Endothelial cell of umbilical vein (primary cell): ENCODE measurements at regions not wholly inside any gene's neighbourhood (a gene's known extent, or its start where the extent isn't known, plus 50 kb on each side); places are given as distances from the start of the nearest gene placed in this dataset.

Experiments used
- BruUV-seq: library from RNA; stranded (reverse); fragments of 400-500 nt; replicated peaks from 2 replicates; lab custom pipeline; 2021; lab: Mats Ljungman, UMichigan
- CTCF ChIA-PET: fragments of 300-600, 350-600 bp; sonication (Branson Sonifier 250); formaldehyde crosslinking; loops from one replicate; lab custom pipeline; 2021; ENCODE audit warnings: antibody characterized with exemption, inconsistent platforms; lab: Charles Lee
- POLR2A ChIA-PET: fragments of 300-600, 350-600 bp; sonication (Branson Sonifier 250); formaldehyde crosslinking; loops from one replicate; lab custom pipeline; 2021; ENCODE audit warnings: antibody characterized with exemption, inconsistent platforms; lab: Charles Lee
- DNase-seq: peaks from one replicate; pipeline ENCODE4 v3.0.0-alpha.2; 2011; ENCODE audit warnings: low read depth, low spot score
- FAIRE-seq: peaks from 2 replicates; lab custom pipeline; 2011; peaks lifted over from hg19 to GRCh38; lab: Jason Lieb, UNC
- H2AFZ ChIP-seq: 2 replicates; pipeline ENCODE4 v1.6.0; 2012; ENCODE audit warnings: low read depth, low read length, control low read depth, inconsistent platforms
- H3K27ac ChIP-seq: 2 replicates; pipeline ENCODE4 v1.5.1; 2011; ENCODE audit warnings: low read depth, mild to moderate bottlenecking, control low read depth, low read length, moderate library complexity; ENCODE audit not compliant: insufficient read depth
- H3K27me3 ChIP-seq, 2 experiments: 2 replicates each; pipeline versions ENCODE4 v1.6.0 to v1.6.1; 2011; ENCODE audit warnings: low read length in 2 of 2, mixed read lengths in 1 of 2; ENCODE audit not compliant: control insufficient read depth in 2 of 2, insufficient read depth in 2 of 2
- H3K36me3 ChIP-seq, 2 experiments: 2 replicates in 1 of 2; 3 replicates in 1 of 2; pipeline ENCODE4 v1.5.1; 2011; ENCODE audit warnings: low read length in 2 of 2, mild to moderate bottlenecking in 1 of 2, moderate library complexity in 1 of 2; ENCODE audit not compliant: control insufficient read depth in 2 of 2, insufficient read depth in 2 of 2; ENCODE audit errors: extremely low read depth in 1 of 2
- H3K4me1 ChIP-seq: 3 replicates; pipeline ENCODE4 v1.5.1; 2011; ENCODE audit warnings: mild to moderate bottlenecking, low read length; ENCODE audit not compliant: control insufficient read depth, insufficient read depth; ENCODE audit errors: extremely low read depth
- H3K4me2 ChIP-seq: 2 replicates; pipeline ENCODE4 v1.6.1; 2011; ENCODE audit warnings: low read length, control low read depth, mixed read lengths; ENCODE audit not compliant: insufficient read depth
- H3K4me3 ChIP-seq, 3 experiments: fragments of 200-600 bp in 1 of 3; sonication (generic), shearing (Covaris generic) in 1 of 3; replicated peaks in 1 of 3; 2 replicates each; pipeline ENCODE4 v1.5.1; 2011 to 2016; ENCODE audit warnings: control low read depth in 3 of 3, low read length in 3 of 3, mild to moderate bottlenecking in 2 of 3, inconsistent platforms in 1 of 3, low read depth in 1 of 3, moderate library complexity in 1 of 3; ENCODE audit not compliant: insufficient read depth in 1 of 3
- H3K79me2 ChIP-seq: 2 replicates; pipeline ENCODE4 v1.6.0; 2012; ENCODE audit warnings: low read length, inconsistent platforms; ENCODE audit not compliant: control insufficient read depth, insufficient read depth
- H3K9ac ChIP-seq: replicated peaks from 2 replicates; pipeline ENCODE3; 2011; ENCODE audit warnings: low read length, control low read depth; ENCODE audit not compliant: insufficient read depth; ENCODE audit errors: extremely low read depth
- H3K9me1 ChIP-seq: replicated peaks from 3 replicates; pipeline ENCODE4 v1.6.0; 2011; ENCODE audit warnings: mild to moderate bottlenecking, low read length; ENCODE audit not compliant: control insufficient read depth, insufficient read depth; ENCODE audit errors: extremely low read depth
- H3K9me3 ChIP-seq: replicated peaks from 2 replicates; pipeline ENCODE4 v1.5.1; 2012; ENCODE audit warnings: low read length, inconsistent platforms; ENCODE audit not compliant: control insufficient read depth, insufficient read depth
- H4K20me1 ChIP-seq: replicated peaks from 2 replicates; pipeline ENCODE3; 2011; ENCODE audit warnings: mild to moderate bottlenecking, low read length; ENCODE audit not compliant: control insufficient read depth, insufficient read depth; ENCODE audit errors: extremely low read depth
- EZH2 ChIP-seq: IDR thresholded peaks from 2 replicates; pipeline ENCODE4 v1.6.1; 2012; ENCODE audit warnings: borderline replicate concordance, low read depth, mild to moderate bottlenecking, moderate library complexity, low read length, inconsistent platforms; ENCODE audit not compliant: severe bottlenecking
- FOS ChIP-seq: IDR thresholded peaks from 2 replicates; pipeline ENCODE4 v1.6.1; 2011; ENCODE audit warnings: mild to moderate bottlenecking, low read length, moderate library complexity, borderline replicate concordance; ENCODE audit not compliant: insufficient read depth
- GATA2 ChIP-seq: IDR thresholded peaks from 2 replicates; pipeline ENCODE4 v1.7.0; 2011; ENCODE audit warnings: low read depth, mild to moderate bottlenecking, moderate library complexity, mixed read lengths, low read length; ENCODE audit not compliant: insufficient read length, insufficient read depth
- JUN ChIP-seq: IDR thresholded peaks from 2 replicates; pipeline ENCODE4 v1.6.1; 2011; ENCODE audit warnings: borderline replicate concordance, low read depth; ENCODE audit not compliant: insufficient read length, insufficient read depth
- MAX ChIP-seq: IDR thresholded peaks from 2 replicates; pipeline ENCODE4 v1.6.1; 2011; ENCODE audit not compliant: insufficient read depth, insufficient read length
- MYC ChIP-seq: IDR thresholded peaks from one replicate; pipeline ENCODE4 v1.6.1; 2011; ENCODE audit warnings: mild to moderate bottlenecking, low read depth, low read length
- POLR2A ChIP-seq: IDR thresholded peaks from 2 replicates; pipeline ENCODE4 v1.6.1; 2012; ENCODE audit warnings: low read depth, mild to moderate bottlenecking, control low read depth, low read length
- POLR2AphosphoS5 ChIP-seq: IDR thresholded peaks from 2 replicates; pipeline ENCODE4 v1.6.1; 2012; ENCODE audit warnings: low read depth, mild to moderate bottlenecking, control low read depth, low read length, moderate library complexity; ENCODE audit not compliant: insufficient read depth
- dilution Hi-C: fragments of 300-500 bp; cut with MboI; formaldehyde crosslinking; loops from one replicate; pipeline ENCODE4 v1.15.0; 2019; ENCODE audit warnings: low sequenced_read_pairs; ENCODE audit not compliant: extremely low pct_ligation_motif_present
- intact Hi-C: fragments of 100-400 bp; cut with micrococcal nuclease; formaldehyde crosslinking; loops from one replicate; pipeline ENCODE4 v1.10.0; 2022

DNA sequence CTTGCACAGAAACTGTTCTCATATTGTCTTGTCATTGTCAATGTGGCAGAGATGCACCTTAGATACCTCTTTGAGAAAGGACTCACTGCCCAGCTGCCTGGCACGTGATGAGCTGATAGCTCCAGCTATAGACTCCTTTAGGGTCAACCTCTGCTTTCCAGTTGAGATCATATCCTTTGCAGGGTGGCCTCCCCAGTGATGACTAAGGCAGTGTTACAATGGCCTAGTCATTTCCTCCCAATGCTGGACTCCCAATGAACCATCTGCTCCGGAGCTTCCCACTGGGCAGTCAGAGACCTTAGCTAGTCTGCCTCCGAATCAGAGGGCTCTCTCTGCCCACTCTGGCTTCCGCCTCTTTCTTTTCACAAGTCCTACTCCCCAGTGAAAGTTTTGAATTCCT lies 79.5 kb downstream of the CHRD start:
- peak overlapping the region; percentile 38 for H2AFZ ChIP-seq
- H3K9me3 ChIP-seq, result no peaks in the 10 kb centered on the region
- ChIA-PET POLR2A (interaction anchor here (1.1 to 1.2 kb wide), 2 partner anchors 11 to 14 kb away, joined by 4 to 6 read pairs; no protein-coding TSS in a partner anchor), CTCF (interaction anchor here (0.8 to 1.4 kb wide), 6 partner anchors 9 to 87 kb away, joined by 3 to 11 read pairs (median 6); no protein-coding TSS in a partner anchor)
- no peaks in the 10 kb centered on the region for H3K79me2 ChIP-seq
- H3K27ac ChIP-seq, result peak overlapping the region; percentile 98
- no peaks in the 10 kb centered on the region for H4K20me1 ChIP-seq
- no peaks in the 10 kb centered on the region for H3K27me3 ChIP-seq
- DNase-seq (peak; percentile 95), FAIRE-seq (peak; percentile 100)
- peak overlapping the region; percentile 62 for H3K9ac ChIP-seq
- no peaks in the 10 kb centered on the region for H3K9me1 ChIP-seq
- H3K4me3 ChIP-seq, result no peak overlapping the region
- no peaks in the 10 kb centered on the region for H3K36me3 ChIP-seq
- H3K4me2 ChIP-seq, result peak overlapping the region; percentile 66
- dilution Hi-C loops, result no loop called here
- TF ChIP-seq GATA2 (peak; percentile 88), POLR2A (peak; percentile 53), JUN (peak; percentile 97), MAX (peak; percentile 36), MYC (no peak), POLR2AphosphoS5 (peak; percentile 88), EZH2 (no peak), FOS (peak; percentile 97)
- peaks cover 16% of the 10 kb centered on the region for H3K4me1 ChIP-seq
- BruUV-seq, result no TSS peak
- intact Hi-C loops, result loop anchor here (1.0 kb wide), 1 partner anchor 10 kb away; no protein-coding TSS in a partner anchor

GRCh38 chr3:184460276-184460675 lies 80.4 kb downstream of the CHRD start:
- peak overlapping the region; percentile 98 for H3K27ac ChIP-seq
- no peaks in the 10 kb centered on the region for H3K9me1 ChIP-seq
- H4K20me1 ChIP-seq, result no peaks in the 10 kb centered on the region
- H3K27me3 ChIP-seq, result no peaks in the 10 kb centered on the region
- H3K4me2 ChIP-seq, result no peak overlapping the region
- no peaks in the 10 kb centered on the region for H3K9me3 ChIP-seq
- peaks cover 16% of the 10 kb centered on the region for H3K4me1 ChIP-seq
- no peaks in the 10 kb centered on the region for H3K79me2 ChIP-seq
- ChIA-PET CTCF (interaction anchor here (1.4 to 1.7 kb wide), 3 partner anchors 43 to 89 kb away, joined by 6 to 11 read pairs (median 8); no protein-coding TSS in a partner anchor), POLR2A (no interaction called here)
- no peak overlapping the region for H3K9ac ChIP-seq
- no peak for TF ChIP-seq GATA2
- no peak for TF ChIP-seq FOS
- TF ChIP-seq POLR2AphosphoS5, result no peak
- no peak for TF ChIP-seq EZH2
- H3K36me3 ChIP-seq, result no peaks in the 10 kb centered on the region
- intact Hi-C loops (no loop called here), dilution Hi-C loops (no loop called here)
- no peak for DNase-seq
- no peak overlapping the region for H3K4me3 ChIP-seq
- peak; percentile 49 for FAIRE-seq
- no TSS peak for BruUV-seq
- H2AFZ ChIP-seq, result no peak overlapping the region
